ENCODE measurements at regions not wholly inside any gene's neighbourhood (a gene's known extent, or its start where the extent isn't known, plus 50 kb on each side); places are given as distances from the start of the nearest gene placed in this dataset.

GRCh38 chr13:109941221-109941620 lies 154.8 kb upstream of the IRS2 start:
- no peak for DNase-seq (ENCODE audit: low read depth in 1 of 2, low spot score in 1 of 2)
- WGBS (ENCODE audit: missing lambda C conversion rate) = 50% methylated on average over 2 of the region's 2 CpGs

DNA sequence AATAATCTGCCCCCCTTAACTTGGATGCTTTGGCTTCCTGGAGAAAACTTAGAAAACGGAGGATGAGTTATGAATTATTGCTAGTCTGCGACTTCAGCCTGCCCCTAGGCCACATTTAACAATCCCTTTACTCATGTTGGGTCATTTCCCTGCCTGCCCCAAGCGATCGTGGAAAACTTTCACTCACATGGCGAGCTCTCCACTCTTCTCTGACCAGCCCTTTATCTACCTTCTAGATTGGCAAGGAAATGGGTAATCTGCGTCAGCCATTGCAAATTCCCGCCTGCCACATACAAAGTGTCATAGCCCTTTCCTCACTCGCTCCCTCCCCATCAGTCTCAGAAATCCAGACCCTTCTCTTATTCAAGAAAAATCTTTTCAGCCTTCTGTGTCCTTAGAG lies 154.3 kb upstream of the IRS2 start:
- H3K9me3 ChIP-seq = no peaks in the 10 kb centered on the region
- POLR2A ChIA-PET = no interaction called here
- ATAC-seq = no peak

More at GRCh38 chr13:109941221-109941620, 154.8 kb upstream of the IRS2 start:
- H3K9me3 ChIP-seq = no peaks in the 10 kb centered on the region
- ATAC-seq (no peak), FAIRE-seq (no peak)
- H3K4me3 ChIP-seq = no peak overlapping the region
- ChIA-PET CTCF (no interaction called here), POLR2A (no interaction called here)
- no peaks in the 10 kb centered on the region for H3K4me1 ChIP-seq
- no peak overlapping the region for H3K27ac ChIP-seq
- no peak overlapping the region for H3K4me2 ChIP-seq
- TF ChIP-seq MAFK (IDR thresholded peaks at IDR 0.05; ENCODE audit: partially characterized antibody) (no peak), POLR2AphosphoS2 (conservative IDR thresholded peaks at IDR 0.05; ENCODE audit: low read length) (no peak), HMGXB4 (CRISPR knock-in tag; IDR thresholded peaks at IDR 0.05; ENCODE audit: borderline replicate concordance) (no peak), RARB (CRISPR knock-in tag; IDR thresholded peaks at IDR 0.05) (no peak), JUN (IDR thresholded peaks at IDR 0.05) (no peak), EP300 (IDR thresholded peaks at IDR 0.05) (no peak), EHMT2 (IDR thresholded peaks at IDR 0.05; ENCODE audit: low read depth) (no peak), HES2 (IDR thresholded peaks at IDR 0.05) (no peak)
- TF ChIP-seq, protein P1, sequence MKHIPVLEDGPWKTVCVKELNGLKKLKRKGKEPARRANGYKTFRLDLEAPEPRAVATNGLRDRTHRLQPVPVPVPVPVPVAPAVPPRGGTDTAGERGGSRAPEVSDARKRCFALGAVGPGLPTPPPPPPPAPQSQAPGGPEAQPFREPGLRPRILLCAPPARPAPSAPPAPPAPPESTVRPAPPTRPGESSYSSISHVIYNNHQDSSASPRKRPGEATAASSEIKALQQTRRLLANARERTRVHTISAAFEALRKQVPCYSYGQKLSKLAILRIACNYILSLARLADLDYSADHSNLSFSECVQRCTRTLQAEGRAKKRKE (CRISPR knock-in tag; IDR thresholded peaks at IDR 0.05; ENCODE audit: low read depth) = no peak

GRCh38 chr13:109939838-109940237 lies 153.5 kb upstream of the IRS2 start:
- Histone ChIP-seq H3K4me1 (no peaks in the 10 kb centered on the region), H3K27ac (no peak overlapping the region), H3K4me2 (no peak overlapping the region), H3K9me3 (no peaks in the 10 kb centered on the region), H3K4me3 (no peak overlapping the region)
- ATAC-seq (no peak), DNase-seq (ENCODE audit: low read depth in 1 of 2, low spot score in 1 of 2) (no peak), FAIRE-seq (no peak)
- TF ChIP-seq FOSL2 (IDR thresholded peaks at IDR 0.05) (no peak), FOSL2 (CRISPR knock-in tag; IDR thresholded peaks at IDR 0.05) (no peak), EHMT2 (IDR thresholded peaks at IDR 0.05; ENCODE audit: low read depth) (no peak), ZFP36 (IDR thresholded peaks at IDR 0.05; ENCODE audit: borderline replicate concordance, partially characterized antibody) (no peak), PHF8 (IDR thresholded peaks at IDR 0.05; ENCODE audit: borderline replicate concordance, low read depth) (no peak), NFE2L2 (conservative IDR thresholded peaks at IDR 0.05; ENCODE audit: low read length) (no peak), SMC3 (IDR thresholded peaks at IDR 0.05) (no peak), HMGXB4 (CRISPR knock-in tag; IDR thresholded peaks at IDR 0.05; ENCODE audit: borderline replicate concordance) (no peak)
- ChIA-PET POLR2A (no interaction called here), CTCF (no interaction called here)
- 98% methylated on average over 8 of the region's 10 CpGs for WGBS (ENCODE audit: missing lambda C conversion rate)

More for the DNA sequence above, 154.3 kb upstream of the IRS2 start:
- 89% methylated on average over 8 of the region's 8 CpGs for WGBS (ENCODE audit: missing lambda C conversion rate)
- H3K4me2 ChIP-seq = no peak overlapping the region
- H3K4me1 ChIP-seq = no peaks in the 10 kb centered on the region
- TF ChIP-seq FOXS1 (CRISPR knock-in tag; IDR thresholded peaks at IDR 0.05) = no peak
- TF ChIP-seq POLR2A (IDR thresholded peaks at IDR 0.05; ENCODE audit: low read length) = no peak
- TF ChIP-seq ZFP36 (IDR thresholded peaks at IDR 0.05; ENCODE audit: borderline replicate concordance, partially characterized antibody) = no peak
- no peak for TF ChIP-seq KDM5A (IDR thresholded peaks at IDR 0.05)
- TF ChIP-seq, protein P1 (CRISPR knock-in tag; IDR thresholded peaks at IDR 0.05; ENCODE audit: low read depth) = no peak
- TF ChIP-seq KDM1A (IDR thresholded peaks at IDR 0.05; ENCODE audit: low read depth) = no peak
- TF ChIP-seq RARB (CRISPR knock-in tag; IDR thresholded peaks at IDR 0.05) = no peak
- no peak for TF ChIP-seq SREBF2 (IDR thresholded peaks at IDR 0.05)
- TF ChIP-seq, protein P2, sequence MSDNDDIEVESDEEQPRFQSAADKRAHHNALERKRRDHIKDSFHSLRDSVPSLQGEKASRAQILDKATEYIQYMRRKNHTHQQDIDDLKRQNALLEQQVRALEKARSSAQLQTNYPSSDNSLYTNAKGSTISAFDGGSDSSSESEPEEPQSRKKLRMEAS (IDR thresholded peaks at IDR 0.05) = no peak
- TF ChIP-seq RCOR1 (IDR thresholded peaks at IDR 0.05; ENCODE audit: low read depth, low read length) = no peak
- TF ChIP-seq ESRRA (IDR thresholded peaks at IDR 0.05; ENCODE audit: borderline replicate concordance, low read length) = no peak
- no peak for TF ChIP-seq BHLHE40 (IDR thresholded peaks at IDR 0.05; ENCODE audit: low read depth, low read length)
- no peak for TF ChIP-seq JUNB (IDR thresholded peaks at IDR 0.05)
- no peak overlapping the region for H3K27ac ChIP-seq
- no peak overlapping the region for H3K4me3 ChIP-seq
- no peak for FAIRE-seq
- CTCF ChIA-PET = no interaction called here
- no peak for DNase-seq (ENCODE audit: low read depth in 1 of 2, low spot score in 1 of 2)

Measured in A549 (cell line).